Hematopoietic multipotent progenitor cell treated with erythropoietin and hydrocortisone succinate and interleukin-3 and kit ligand, for 17 days (in vitro differentiated cells): ENCODE measurements at regions not wholly inside any gene's neighbourhood (a gene's known extent, or its start where the extent isn't known, plus 50 kb on each side); places are given as distances from the start of the nearest gene placed in this dataset.

Experiments used
- DNase-seq: peaks from one replicate; pipeline ENCODE4 v3.0.0-alpha.2; 2015; ENCODE audit warnings: low spot score

DNA sequence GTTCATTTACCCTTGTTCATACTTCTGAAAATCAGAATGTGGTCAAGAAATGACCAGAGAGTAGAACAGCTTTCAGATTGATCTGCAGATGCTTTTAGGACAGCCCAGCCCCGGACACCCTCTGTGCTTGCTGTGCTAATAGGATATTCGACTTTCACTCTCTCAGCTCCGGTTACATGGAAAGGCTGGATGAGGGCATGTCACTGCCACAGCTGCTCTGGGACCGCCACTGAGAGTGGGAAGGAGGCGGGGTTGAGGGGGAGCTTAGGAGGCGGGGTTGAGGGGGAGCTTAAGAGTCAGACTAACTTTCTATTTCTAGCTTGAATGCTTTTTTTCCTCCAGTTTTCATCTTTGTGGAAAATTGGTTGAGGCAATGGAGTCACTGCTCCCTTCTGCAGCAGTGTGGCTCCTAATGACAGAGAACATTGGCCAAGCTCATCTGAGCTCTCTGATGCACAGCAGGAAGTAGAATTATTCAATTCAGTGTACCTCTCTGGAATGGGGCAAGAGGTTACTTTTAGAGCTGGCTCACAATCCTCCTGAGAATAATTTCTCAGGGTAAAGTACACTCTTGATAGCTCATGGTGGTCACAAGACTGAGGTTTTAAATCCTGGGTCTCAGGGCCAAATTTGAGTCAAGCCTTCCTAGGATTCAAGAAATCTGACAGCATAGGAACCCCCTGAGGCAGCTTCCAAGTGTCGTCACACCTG is 74.6 kb upstream of the NPAS1 start:
- no peak for DNase-seq

DNA sequence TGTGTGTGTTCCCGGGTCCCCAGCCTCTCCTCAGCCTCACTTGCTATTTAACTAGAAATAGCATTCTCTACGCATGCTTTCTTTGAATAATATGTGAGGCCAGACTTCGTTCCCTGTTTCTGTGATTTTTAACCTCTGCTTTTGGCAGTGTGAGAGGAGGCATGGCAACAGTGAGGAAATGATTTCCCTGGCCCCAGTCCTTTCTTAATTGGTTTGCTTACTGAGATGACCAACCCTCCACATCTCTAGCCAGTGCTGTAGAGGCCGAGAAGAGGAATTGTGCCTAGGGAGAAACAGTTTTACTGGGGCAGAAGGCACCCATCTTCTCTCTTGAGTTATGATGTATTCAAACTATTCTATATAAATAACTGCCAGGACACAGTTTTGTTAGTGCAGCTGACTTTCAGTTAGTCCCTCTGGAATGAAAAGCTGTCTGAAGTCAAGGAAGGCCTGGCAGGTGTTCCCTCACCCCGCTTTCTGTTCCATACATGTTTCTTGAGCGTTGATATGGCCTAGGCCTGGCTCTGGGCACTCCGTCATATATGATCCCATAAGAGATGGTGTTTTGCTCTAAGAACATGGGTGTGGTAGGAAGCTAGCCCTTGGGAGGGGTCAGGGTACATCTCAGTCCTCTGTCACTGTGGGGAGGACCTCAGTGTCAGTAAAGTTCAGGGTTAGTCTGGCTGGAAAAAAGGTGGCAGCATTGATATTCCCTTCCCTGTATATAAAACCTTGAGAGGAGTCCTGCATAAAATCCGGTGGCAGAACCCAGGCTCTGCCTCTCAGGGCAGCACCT is 73.7 kb upstream of the NPAS1 start:
- no peak for DNase-seq

DNA sequence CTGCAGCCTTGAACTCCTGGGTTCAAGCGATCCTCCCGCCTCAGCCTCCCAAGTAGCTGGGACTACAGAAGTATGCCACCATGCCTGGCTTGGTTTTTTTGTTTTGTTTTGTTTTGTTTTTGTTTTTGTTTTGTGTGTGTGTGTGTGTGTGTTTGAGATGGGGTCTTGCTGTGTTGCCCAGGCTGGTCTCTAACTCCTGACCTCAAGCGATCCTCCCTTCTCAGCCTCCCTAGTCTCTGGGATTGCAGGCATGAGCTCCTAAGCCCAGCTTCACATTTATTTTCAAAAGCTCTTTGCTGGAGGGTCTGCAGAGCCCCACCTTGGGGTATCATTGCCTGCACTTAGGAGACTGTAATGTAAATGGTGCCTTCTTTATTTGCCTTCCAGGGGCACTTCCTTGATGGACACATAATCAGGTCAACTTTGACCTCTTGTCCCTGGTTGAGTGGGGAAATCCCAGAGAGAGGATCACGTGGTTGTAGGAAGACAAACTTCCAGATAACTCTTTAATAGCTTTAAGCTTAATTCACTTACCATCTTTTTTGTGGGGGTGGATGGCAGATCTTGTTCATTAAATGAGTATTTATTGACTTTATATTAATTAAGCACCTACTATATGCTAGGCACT is 72.9 kb upstream of the NPAS1 start:
- DNase-seq = no peak

DNA sequence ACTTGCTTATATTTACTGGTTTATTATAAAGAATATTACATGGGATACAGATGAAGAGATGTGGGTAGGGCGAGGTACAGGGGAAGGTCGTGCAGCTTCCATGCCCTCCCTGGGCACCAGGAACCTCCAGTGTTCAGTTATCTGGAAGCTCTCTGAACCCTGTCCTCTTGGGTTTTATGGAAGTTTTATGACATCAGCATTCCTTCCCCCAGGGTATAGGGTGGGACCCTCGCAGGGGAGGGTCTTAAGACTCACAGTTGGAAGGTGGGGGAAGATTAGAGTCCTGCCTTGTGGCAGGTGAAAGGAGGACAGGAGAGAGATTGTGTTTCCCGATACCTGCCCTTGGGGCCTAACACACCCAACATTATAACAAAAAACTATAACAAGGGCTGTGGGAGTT is 71.8 kb upstream of the NPAS1 start:
- no peak for DNase-seq

DNA sequence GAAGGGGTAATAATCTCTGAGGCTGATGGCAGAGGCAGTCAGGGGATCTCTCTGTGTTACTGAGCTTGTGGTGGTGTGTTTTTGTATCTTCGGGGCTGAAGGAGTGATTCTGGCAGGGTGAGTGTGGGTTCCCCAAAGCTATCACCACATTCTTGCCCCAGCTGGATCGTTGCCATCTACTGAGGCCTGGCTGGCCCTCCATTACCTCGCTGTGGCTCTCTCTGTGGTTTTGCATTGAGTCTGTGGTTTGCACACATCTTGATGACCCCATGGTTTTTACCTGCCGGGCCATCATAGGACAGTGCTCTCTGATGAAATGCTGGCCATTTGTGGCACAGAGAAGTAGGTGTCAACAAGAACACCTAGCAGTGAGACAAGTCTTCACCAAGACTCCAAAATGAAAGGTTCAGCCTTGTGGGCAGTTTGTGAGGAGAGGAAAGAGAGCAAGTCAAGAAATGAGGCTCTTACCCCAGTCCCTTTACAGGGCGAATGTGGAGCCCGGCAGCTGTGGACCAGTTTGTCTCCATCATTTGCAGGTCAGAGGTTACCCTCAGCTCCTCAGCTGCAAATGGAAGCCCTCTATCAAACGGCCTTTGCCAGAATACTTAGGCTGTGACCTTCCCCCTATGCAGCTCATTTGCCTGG is 69.0 kb upstream of the NPAS1 start:
- no peak for DNase-seq

DNA sequence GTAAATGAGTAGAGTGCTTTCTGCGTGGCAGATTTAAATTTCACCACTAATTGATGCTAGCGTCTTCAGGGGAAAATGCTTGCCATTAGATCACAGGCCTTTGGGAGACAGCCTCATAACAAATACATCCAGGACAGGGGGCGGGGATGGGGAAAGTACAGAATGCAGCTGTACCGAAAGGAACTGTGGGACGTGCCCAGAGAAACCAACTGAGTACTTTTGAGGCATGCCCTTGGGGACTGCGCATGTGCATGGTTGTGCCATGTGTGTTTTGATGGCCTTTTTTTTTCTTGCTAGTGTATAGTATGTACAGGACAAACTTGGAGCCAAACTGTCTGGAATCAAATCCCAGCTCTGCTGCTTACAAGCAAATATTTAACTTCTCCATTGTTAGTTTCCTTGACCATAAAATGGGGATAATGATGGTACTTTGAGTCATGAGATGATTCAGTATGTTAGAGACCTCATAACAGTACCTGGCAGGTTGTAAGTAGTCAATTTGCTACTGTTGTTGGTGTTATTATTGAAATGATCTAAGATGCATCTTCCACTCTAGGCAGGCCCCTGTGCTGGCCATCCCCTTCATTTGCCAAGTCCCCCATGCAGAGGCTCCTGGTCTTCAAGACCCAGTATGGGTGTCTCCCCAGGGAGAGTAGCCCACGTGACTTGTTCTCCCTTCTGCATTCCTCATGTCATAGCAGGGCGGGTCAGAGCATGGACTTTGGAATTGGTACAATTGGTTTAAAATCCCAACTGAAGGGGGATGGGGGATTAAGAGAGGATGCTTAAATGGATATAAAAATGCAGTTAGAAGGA is 68.3 kb upstream of the NPAS1 start:
- DNase-seq = no peak

DNA sequence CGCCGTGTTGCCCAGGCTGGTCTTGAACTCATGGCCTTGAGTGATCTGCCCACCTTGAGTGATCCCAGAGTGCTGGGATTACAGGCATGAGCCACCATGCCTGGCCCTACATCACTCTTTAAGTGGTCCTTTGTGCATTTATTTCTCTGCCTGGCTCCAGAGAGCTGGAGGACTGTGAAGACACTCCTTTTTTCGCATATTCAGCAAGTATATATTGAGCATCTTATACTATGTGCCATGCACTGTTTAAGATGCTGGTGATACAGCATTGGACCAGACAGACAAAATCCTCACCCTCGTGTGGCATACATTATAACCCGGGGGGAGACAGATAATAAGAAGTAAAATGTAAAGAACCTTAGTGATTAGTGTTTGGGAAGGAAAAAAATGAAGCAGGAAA is 66.8 kb upstream of the NPAS1 start:
- no peak for DNase-seq

DNA sequence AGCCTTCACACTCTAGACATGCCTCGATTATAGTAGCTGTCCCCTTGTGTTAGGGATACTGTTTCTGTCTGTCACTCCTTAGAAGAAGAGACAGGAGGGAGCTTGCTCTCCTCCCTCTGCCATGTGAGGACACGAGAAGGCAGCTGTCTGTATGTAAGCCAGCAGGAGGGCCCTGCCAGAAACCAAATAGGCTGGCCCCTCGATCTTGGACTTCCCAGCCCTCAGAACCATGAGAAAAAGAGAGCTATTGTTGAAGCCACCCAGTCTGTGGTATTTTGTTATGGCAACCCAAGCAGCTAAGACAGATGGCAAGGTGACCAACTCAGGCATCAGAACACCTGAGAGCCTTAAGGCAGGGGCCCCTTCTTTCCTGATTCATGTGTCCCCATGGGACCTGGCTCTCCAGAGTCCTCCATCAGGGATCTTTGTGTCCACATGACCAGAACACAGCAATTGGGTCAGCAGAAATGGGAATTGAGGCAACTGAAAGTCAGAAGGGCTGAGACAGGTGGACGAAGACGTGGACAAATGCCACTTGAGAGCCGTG is 65.6 kb upstream of the NPAS1 start:
- no peak for DNase-seq

DNA sequence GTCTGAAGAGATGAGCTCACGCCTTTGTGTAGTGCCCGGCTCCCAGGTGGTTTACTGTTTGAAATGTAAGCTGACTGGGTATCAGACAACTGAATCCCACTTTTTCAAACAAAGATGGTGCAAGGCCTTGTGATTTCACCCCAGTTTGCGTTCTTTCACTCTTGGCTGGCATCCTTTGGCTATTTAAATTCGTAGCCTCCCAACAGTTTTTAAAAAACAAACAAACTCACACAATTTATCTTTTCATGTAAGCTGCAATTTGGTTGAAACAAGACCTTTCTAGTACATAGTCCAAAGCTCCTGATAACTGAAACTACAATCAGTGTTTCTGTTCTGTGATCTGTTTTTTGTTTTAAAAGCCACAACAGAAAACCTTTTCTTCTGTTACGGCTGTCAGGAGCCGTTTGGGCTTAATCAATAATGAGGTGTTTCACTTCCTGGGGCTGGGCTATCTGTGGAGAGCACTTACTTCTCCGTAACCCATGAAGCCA is 65.1 kb upstream of the NPAS1 start:
- DNase-seq = no peak

DNA sequence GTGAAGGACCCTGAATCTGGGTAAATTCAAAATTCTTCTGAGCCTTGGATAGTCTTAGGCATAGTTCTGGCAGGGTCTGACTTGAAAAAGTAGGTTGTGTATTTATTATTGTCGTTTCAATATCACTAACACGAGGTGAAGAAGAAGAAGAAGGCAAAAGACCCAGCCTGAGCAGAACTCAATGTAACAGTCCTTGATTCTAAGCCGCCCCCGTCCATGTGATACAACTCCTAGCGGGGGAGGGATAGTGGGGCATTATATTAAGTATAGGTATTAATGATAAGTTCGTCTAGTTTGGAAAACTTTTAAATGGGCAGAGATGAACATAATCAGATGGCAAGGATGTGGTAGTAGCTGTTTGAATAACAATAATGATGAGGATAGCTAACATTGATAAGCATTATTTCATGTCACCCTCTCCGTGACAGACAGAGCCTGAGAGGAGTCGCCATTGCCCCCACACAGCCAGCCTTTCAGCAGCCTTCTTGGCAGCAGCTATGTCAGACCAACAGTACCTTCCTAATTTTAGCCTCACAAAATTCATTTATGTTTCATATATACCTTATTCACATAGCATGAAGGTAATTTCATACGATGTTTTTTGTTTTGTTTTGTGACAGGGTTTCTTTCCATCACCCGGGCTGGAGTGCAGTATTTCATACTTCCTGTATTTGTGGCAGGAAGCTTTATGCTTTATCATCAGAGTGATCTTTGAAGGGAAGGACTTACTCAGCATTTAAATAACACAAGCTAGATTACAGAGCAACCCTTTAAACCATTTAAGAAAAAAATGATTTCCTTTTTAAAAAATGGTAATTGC is 64.4 kb upstream of the NPAS1 start:
- no peak for DNase-seq

DNA sequence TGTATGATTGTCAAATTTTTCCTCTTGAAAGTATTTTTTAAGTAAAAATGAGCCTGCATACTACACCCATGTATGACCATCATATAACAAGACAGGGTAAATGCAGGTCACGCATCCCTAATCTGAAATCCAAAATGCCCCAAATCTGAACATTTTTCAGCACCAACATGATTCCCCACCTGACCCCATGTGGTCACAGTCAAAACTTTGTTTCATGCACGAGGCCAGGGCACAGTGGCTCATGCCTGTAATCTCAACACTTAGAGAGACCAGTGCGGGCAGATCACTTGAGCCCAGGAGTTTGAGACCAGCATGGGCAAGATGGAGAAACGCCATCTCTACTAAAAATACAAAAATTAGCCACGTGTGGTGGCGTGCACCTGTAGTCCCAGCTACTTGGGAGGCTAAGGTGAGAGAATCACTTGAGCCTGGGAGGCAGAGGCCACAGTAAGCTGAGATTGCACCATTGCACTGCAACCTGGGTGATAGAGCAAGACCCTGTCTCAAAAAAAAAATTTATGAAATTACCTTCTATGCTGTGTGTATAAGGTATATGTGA is 63.7 kb upstream of the NPAS1 start:
- no peak for DNase-seq

DNA sequence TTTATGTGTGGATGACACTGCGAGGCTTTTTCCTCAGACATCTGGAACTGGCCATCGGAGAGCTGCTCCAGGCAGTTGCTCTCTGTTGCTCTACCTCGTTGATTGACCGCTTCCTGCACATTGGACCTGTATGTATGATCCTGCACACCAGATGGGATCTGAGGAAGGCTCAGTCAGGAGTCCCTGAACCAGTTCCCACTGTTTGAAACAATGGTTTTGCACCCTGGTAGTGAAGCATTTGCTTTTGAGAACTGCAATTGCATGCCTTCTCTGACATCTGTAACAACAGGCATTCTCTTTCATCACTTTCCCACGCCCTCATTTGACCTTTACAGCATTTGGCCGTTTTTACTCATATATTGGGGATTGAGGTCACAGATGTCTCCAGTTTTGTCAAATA is 61.1 kb upstream of the NPAS1 start:
- no peak for DNase-seq

DNA sequence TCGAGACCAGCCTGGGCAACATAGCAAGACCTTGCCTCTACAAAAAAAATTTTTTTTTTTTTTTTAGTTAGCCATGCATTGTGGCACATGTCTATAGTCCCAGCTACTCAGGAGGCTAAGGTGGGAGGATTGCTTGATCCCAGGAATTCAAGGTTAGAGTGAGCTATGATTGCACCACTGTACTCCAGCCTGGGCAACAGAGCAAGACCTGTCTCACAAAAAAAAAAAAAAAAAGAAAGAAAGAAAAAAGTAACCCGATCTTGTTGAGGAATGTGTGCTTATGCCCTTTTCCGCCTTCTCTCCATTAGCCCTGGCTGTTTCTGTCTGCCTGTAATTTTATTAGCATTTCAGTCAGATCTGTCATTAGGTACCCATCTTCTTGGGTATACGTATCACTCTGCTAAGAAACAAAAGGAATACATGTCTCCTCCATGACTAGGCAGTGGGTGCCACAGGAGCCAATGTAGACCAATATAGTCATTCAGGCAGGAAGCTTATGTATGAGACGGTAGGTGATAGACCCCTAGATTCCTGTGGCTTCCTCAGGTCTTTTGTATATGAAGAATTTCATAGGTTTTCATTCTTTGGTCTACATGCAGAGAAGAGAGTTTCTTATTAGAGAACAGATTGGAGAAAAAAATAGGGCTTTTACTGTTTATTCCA is 59.6 kb upstream of the NPAS1 start:
- no peak for DNase-seq

DNA sequence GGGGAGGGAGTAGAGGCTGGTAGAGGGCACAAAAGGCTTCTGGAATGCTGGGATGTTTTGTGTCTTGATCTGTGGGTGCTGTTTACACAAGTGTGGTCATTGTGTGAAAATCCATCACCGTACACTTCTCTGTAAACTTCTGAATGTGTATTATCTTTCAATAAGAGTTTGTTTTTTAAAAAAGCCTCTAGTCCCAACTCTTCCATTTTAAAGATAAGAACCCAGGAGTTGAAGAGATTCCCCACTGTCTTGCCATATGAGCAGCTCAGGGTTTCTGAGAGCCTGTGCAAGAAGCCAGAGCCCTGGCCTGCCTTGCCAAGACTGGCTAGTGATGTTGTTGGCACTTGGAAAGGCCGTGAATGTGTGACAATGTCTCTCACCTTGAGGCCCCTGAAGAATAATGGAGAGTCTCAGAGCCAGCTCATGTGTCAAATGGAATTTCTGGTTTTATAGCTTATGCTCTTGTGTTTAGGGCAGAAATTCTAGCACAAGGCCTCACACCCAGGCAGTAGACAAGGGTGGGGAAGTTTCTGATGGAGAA is 57.5 kb upstream of the NPAS1 start:
- DNase-seq = no peak

DNA sequence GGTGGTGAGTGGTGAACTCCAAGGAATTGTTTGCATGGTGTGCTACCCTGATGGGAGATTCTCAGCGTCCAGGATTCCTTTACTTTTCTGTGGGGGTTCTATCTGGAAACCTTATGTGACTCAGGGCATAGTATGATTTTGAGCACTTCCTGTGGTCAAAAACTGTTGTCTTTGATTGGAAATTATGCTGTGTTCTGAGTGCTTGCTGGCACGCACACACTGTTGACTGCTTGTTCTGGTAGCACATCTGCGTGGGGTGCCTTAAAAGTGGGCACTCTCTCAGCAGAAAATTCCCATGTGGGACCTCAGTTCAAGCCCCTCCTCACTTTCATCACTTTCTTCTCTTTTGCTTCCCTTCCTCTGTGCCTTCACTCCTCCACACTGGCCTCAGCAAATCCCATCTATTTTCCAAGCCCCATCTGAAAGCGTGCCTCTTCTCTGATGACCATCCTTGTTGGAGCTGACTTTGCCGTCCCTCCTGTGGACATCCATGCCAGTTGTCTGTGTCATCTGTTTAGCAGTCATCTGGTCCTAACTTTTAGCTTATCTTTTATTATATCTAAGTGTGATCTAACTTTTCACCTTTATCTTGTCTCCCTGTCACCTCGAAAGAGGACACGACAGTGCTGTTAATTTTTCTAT is 56.4 kb upstream of the NPAS1 start:
- DNase-seq = no peak

DNA sequence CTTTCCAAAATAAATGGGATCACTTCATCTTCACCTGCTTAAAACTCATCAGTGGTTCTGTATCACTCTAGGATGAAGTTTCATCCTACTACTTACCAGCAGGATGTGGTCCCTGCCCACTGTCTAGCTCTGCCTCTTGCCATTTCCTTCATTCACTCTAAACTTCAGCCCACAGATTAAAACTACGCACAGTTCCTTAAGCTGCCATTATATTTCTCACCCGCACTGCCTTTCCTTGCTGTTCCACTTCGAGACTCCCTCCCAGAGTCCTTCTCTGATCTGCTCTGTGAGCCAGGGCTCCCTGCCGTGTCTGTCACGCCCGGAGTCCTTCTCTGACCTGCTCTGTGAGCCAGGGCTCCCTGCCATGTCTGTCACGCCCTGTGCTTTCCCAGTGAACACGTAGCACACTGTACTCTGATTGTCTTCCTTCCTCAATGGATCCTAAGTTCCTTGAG is 52.0 kb upstream of the NPAS1 start:
- no peak for DNase-seq
